DMS 273 treated with DMSO at 0.1 percent for 48 hours (cell line): ENCODE measurements at regions not wholly inside any gene's neighbourhood (a gene's known extent, or its start where the extent isn't known, plus 50 kb on each side); places are given as distances from the start of the nearest gene placed in this dataset.

Source experiments
- DNase-seq: peaks from one replicate; lab custom pipeline; 2025; lab: John Stamatoyannopoulos, UW

DNA sequence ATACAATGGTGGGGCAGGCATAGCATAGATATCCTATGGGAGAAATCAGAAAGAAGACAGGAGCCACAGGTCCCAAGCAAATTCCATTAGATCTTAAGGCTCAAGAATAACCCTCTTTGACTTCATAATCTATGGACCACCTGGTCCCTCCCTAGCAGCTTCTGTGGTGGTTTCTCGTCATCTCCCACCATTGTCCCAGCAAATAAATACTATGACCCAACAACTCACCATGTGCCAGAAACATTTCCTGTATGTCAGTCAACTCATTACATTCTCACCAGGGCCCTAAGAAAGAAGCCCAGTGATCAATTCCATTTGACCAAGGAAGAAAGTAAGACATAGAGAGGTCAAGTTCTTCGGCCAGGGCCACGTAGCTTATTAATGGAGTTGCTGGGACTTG lies 646.2 kb downstream of the VRK1 start:
- DNase-seq, result no peak

DNA sequence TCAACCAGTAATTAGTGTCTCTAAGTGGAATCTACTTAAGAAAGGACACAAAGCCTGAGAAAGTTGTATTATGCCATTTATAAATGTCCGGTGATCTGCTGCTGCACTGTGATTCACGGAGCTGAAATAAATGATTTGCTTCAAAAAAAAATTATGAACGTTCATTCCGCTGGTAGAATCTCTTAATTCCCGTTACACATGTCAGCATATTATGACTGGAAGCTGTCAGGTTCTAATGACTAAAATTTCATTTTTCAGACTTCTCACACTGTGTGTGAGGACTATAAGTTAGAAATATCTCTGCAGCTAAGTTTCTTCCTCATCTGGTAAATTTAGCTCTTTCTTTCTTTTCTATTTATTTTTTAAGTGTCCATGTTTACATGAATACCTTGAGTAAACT lies 647.1 kb downstream of the VRK1 start:
- no peak for DNase-seq

DNA sequence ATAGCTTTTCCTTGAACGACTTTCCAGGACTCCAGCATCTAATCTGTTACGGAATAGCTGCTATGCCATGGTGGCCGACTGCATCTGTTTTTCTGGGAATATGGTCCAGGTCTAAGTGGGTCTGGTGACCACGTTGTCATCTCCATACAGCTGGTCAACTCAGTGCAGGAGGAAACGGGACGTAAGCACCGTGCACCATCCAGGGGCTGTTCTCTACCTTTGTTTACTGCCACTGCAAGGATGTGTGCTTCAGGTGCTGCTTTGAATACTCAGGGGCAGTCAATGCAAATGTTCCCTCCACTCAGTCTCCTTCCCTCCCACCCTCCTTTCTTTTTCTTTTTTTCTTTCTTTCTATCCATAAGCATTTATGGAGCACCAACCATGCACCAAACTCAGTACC lies 648.2 kb downstream of the VRK1 start:
- DNase-seq, result no peak

DNA sequence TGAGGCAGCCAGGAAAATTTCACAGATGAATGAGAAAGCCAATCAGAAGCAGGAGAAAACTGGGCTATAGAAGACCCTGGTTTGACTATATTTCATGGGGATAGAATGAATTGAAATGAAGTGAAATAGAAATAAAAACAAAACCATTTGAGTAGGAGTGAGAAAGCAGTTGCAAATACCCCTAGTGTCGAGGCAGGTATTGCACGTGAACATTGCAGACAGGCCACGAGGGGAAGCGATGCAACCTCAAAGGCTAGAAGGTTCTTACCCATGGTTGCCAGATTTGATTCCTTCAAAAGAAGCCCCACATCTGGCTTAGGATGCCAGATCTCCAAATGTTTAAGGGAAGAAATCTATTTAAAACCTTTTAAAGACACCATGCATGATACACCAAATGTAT lies 648.9 kb downstream of the VRK1 start:
- no peak for DNase-seq

DNA sequence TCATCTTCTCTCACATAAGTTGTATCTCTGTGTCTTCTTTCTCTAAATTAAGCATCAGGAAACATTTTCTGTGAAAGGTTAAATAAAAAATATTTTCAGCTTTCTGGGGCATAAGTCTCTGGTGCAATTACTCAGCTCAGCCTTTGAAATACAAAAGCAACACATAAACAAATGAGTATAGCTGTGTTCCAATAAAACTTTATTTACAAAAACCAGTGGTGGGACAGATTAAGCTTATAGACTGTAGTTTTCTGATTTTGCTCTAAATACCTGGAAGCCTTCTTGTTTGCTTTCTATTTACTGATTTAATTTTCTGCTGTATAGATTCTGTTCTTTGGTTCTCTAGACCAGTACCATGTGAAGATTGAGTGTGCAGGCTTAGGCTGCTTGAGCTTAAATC lies 655.1 kb downstream of the VRK1 start:
- no peak for DNase-seq

DNA sequence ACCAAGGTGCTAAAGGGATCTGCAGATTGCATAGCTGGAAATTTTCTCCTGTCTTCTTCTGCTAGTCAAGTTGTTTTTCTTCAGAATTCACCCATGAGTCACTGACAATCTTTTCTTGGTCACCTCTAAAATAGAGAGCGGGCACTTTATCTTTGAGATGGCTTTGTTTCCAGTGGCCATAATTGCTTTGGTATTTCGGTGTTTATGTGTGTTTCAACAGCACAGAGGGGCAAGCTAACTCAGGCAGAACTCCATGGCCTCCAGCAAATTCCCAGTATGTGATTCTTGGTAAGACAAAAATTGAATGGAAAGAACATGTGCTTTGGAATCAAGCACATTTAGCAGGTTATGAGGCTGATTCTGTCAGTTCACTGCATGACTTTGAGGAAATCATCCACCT lies 656.8 kb downstream of the VRK1 start:
- DNase-seq, result no peak

DNA sequence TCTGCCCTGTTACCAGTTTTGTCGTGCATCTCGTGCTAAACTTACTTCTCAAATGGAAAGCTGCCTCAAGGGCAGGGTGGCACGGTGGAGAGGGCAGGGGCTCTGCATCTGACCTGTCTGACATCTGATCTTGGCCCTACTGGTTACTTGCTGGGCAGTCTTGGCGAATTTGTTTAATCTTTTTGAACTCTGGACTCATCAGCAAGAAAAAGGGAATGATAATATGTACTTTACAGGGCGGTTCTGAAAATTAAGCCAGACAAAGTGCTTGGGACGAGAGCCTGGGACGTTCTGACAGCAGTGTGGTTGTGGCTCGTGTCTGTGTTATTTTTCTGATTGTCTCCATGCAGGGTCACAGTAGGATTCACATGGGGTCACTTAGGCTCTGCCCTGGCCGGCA lies 659.3 kb downstream of the VRK1 start:
- DNase-seq, result no peak

DNA sequence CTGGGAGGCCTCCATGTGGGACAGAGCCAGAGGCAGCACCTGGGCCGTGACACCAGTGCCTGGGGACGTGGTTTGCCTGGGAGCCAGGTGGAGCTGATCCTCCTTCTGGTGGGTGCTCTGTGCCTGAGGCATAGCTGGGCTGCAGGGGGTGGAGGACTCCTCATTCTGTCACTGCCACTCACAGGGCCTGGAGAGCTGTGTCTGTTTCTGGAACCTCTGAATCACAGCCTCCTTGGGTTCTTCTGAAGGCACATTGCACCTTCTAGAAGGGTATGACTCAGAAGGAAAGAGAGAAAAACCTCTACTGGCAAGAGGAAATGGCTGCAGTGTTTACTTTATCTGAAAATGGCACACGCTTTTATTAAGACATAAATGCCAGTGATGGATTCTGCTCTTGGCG lies 659.8 kb downstream of the VRK1 start:
- DNase-seq, result no peak

DNA sequence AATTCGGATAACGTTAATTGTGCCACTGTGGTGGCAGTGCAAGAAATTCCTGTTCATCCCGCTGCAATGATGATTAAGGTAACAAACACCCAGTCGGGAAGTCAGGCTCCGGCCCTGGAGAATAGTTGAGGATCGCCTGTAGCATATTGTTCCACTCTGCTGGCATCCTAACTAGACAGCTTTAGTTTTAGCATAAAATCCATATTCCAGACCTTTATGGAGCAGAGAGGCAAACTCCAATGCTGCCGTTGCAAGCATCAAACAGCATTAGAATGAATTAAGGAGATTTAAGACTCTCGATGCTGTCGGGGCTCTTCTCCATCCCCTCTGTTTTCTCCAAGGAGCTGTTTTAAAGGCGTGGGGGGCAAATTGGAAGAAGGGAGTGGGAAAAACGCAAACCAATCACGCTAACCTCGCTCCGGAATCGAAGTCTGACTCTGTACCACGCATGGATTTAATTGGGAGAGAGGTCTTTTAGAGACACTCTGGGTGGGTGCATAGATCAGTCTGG lies 660.4 kb downstream of the VRK1 start:
- DNase-seq, result no peak

DNA sequence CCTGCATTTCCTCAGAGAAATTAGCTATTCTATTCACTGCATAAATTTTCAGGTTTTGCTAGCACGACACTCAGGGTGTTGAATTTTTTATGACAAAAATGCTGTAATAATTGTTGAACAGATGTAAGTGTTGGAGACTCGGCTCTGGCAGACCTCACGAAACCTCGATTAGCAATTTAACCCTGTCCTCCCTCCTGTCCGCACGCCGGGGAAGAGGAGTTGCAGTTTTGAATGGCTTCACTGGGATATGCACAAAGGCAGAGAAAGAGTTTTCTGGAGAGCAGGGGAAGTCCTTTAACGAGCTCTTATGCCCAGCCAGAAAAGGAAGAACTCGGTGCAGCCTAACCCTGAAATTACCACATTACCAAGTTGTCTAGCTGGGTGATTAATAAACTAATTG lies 661.1 kb downstream of the VRK1 start:
- DNase-seq, result no peak

DNA sequence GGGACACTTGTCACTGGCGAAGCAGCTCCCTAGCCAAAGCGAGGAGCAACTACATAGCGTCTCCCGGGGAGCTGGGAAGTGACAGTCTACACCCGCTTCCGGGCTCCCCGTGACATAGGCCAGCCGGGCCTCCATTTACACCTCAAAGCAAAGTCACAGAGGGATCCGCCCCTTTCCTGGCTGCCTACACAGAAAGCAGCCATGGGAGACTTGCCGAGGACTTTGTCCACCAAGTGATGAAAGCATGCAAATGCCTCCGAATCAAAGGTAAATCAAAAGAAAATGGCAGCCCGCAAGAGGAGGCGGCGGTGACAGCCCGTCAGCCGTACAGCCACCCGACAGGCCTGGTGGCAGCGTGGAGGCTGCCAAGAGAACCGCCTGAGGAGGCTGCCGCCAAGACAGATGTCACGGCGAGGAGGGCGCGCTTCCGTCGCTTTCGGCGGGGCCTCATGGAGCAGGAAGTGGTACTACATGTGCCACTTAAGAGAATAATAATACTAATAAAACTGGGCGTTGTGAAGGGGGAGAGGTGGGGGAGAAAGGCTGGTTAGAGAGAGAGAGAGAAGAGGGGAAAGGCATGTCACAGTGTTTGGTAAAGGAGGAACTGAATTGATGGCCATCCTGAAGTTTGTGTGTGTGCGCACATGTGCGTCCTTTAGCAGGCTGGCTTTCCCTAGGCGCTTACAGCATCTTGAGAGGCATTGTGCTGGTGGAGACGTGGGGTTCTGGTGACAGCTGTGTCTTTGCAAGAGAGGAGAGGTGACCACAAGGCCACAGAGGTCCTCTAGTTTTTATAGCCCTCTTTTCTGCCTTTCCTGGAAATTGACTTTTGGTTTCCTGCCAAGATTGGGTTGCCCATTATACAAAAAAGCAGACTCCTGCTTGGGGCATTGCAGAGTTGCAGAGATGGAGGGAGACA lies 661.7 kb downstream of the VRK1 start:
- no peak for DNase-seq

DNA sequence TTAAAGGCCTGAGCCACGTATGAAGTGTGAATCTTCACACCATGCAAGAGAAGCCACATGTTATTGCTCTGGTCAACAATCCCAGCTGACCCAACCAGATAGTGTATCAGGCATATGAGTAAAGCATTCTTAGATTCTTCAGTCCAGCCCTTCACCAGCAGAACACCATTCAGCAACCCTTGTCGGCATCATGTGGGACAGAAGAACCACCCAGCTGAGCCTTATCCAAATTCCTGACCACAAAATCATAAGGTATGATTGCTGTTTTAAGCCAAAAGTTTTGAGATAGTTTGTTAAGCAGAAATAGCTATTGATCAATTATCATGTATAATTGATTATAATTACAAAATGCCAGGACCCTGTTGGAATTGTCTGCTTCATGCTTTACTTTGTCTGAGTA lies 664.9 kb downstream of the VRK1 start:
- DNase-seq, result no peak

DNA sequence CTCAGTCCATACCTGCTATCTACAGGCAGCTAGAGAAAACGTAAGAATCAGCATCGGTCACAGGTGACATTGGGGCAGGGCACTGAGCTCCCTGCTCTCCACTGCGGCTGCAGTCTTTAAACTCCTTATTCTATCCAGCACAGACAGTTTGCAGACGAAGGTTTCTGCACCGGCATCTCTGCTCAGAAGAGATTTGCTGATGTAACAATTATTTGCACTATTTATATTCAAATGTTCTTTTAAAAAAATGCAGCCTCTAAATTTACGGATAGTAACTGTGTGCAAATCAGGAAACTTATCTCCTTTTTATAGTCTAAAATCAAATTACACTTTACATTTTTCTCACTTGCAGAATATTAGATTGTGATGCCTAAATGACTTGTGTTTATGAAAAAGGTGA lies 671.0 kb downstream of the VRK1 start:
- no peak for DNase-seq

DNA sequence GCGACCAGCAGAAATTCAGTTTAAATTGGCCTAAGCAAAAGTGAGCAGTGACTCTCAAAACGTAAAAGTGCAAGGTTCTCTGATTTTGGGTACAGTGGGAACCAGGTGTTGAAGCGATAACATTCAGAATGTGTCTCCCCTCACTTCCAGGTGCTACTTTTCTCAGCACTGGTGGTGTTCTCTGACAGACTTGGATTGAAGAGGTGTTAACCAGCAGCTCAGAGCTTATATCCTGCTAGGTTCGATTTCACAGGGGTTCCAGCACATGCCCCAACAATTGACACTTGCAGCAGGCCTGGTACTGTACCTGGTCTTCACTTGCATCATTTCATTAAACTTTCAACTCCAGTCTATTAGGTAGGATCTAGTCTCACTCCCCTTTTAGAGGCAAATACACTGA lies 680.2 kb downstream of the VRK1 start:
- no peak for DNase-seq

DNA sequence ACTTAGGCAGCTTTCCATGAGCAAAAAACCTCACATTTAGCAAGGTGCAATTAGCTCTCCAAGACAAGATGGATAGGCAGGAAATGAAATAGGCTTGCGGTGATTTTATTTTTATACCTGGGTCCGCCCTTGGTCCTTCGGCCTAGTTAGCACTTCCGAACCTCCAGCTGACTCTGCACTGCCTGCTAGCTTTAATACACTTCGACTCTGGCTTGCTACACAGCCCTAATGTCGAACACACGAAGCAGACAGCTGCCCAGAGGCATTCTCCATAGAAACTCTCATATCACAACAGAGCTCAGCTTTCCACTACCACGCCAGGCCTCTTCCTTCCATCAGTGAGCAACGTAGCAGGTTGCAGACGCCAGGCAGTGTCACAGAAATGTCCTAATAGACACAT lies 688.0 kb downstream of the VRK1 start:
- no peak for DNase-seq

DNA sequence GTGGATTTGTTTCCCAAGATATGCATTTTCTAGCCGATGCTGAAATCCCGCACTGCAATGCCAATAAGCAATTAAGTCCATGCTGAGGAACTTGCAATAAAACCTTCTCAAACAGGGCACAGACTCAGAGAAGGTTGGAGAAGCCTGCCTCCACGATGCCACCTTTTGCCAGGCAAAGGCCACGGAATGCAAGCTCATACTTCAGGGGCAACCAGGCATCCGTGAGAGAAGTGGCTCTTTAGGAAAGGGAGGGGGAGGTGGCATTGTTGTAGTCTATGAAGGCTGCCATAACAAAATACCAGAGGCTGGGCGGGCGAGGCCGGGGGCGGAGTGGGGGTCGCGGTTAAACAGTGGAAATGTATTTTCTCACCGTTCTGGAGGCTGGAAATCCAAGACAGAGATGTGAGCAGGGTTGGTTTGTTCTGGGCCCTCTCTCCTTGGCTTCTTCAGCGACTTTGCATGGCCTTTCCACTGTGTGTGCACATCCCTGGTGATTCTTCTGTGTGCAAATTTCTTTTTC lies 689.5 kb downstream of the VRK1 start:
- no peak for DNase-seq

DNA sequence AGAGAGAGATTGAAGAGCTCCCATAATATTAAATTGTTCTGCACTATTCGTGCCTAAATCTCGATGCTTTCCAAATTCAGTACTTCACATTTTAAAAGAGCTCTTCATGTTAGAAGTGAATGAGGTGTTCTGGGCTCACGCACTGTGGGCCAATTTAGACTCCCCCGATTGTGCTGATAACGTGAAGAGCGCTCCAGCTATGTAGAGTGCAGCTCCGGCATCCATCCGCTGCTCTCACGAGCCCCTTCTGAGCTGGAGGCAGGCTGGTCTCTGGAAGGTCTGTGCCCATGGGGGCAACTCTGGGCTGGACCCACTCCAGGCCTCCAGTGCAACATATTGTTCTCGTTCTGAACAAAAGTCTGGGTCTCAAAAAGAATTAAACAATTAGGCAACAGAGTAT lies 692.6 kb downstream of the VRK1 start:
- DNase-seq, result no peak

DNA sequence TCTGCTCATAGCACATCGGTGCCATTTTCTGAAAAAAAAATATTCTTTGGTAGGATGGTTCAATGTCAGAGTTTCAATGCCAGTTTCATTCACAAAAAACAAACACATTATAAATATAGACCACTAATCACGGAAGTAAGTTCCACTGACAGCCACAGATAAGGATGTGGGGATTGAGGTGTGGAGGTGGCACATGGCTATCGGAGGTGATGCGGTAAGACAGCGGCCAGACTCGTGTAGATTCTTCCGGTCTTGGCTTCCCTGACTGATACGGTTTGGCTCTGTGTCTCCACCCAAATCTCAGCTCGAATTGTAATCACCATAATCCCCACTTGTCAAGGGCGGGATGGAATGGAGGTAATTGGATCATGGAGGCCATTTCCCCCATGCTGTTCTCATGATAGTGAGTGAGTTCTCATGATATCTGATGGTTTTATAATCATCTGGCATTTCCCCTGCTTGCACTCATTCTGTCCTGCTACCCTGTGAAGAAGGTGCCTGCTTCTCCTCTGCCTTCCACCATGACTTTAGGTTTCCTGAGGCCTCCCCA lies 693.4 kb downstream of the VRK1 start:
- no peak for DNase-seq

DNA sequence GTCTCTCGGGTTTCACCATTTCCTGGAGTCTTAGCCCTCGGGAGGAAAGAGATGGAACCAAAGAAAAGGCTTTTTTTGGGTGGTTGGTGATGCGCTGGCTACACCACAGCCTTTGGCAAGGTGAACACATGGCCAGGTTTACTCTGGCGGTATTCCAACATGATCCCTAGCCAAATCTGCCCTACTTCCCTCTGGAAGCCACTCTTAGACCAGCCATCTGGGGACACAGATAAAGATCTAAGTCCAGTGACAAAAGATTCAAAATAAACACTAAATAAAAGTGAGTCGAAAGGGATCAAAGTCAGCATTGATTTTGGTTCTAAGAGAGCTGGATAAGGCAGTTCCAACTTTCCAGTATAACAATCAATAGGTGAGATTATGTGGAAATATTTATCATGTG lies 694.5 kb downstream of the VRK1 start:
- no peak for DNase-seq

DNA sequence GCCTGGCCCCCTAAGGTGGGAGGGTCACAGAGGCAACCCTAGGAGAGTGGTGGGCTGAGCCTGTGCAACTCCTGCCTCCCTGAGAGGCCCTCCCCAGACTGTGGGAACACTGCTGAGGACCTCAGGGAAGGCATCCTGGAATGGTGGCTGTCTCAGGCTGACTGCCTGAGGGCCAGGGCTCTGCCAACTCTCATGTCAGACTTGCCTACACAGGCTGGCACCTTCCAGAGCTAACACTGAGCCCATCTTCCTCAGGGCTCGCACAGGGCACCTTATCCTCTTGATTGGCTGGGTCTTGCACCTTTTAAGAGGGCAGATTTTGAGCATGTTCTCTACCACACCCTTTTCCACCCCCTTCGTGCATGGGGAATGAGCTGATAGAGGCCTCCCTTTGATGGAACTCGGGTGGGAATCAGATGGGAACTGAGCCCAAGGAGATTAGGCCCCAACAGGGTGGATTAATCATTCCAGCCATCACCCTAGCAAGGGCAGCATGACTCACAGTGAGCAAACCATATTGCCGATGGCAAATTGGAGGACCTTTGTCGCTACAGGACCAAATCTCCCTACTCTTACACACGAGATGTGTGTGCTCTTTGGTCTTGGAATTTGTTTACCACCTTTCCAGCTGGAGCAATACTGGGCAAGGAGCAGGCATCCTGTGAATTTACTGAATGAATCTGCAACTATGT lies 702.8 kb downstream of the VRK1 start:
- no peak for DNase-seq

DNA sequence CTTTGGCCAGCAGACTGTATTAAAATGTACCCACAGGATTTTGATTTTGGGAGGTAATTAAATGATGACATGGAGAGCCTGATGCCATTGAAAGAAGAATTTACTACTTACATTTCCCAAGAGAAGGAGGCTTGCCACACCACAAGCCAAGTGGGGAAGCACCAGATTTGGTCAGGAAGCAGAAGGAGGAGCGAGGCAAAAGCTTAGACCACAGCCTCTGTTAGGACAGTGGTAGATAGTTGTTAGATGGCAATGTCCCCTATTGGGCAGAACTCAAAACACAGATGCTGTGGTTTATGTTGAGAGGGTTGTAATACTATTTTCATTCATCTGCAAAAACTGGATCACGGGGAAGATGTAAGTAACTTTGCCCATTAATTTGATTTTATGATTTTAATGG lies 709.4 kb downstream of the VRK1 start:
- DNase-seq, result no peak

DNA sequence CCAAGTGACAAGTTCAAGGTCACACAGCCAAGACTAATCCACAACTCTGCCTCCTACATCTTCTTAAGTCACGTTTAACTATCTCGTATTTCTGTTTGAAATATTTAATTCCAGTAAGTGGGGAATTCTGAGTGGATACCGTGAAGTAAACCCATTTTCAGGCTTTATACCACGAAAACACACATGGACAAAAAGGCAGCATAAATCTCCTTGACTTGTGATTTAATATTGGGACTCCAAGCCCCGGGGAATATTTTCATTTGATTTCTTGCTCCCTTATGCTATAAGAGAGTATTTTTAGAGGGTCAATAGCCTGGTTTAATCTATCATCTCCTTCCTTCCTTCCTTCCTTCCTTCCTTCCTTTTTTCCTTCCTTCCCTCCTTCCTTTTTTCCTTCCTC lies 716.7 kb downstream of the VRK1 start:
- no peak for DNase-seq
